ENCODE measurements at regions not wholly inside any gene's neighbourhood (a gene's known extent, or its start where the extent isn't known, plus 50 kb on each side); places are given as distances from the start of the nearest gene placed in this dataset.

DNA sequence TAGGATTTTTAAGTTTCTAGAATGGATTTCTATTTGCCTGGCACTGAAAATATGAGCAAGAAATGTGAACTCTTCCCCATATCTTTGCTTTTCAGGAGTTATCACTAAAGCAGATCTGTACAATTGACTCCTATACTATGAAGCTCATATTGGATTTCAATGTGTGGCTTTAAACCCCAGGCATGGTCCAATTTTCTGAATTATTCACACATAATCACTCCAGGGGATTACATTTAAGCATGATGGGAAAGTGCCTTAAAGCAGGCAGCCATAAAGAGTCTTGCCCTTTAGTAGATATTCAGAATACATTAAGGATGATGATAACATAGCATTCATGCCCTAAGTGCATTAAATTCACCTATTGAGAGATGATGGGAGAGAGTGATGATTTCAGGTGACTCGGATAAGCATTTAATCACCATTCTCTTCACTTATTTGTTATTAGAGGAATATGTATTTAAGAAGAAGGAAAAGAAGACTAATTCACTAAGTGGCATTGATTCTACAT, 331.8 kb upstream of the ROBO1 start:
- Histone ChIP-seq H3K36me3 (ENCODE audit: control insufficient read depth, insufficient read depth, low read length) (no peaks in the 10 kb centered on the region), H3K9me3 (ENCODE audit: control insufficient read depth in 2 of 2, low read length in 2 of 2) (no peaks in the 10 kb centered on the region), H3K4me1 (ENCODE audit: control insufficient read depth, insufficient read depth, low read length, poor library complexity, severe bottlenecking) (no peaks in the 10 kb centered on the region), H3K27me3 (ENCODE audit: control insufficient read depth, insufficient read depth, low read length) (no peaks in the 10 kb centered on the region), H3K4me3 (ENCODE audit: low read depth, low read length) (no peak overlapping the region), H3K27ac (ENCODE audit: insufficient read depth, low read length, poor library complexity, severe bottlenecking) (no peak overlapping the region)
- H3K36me3 Mint-ChIP-seq = no peaks in the 10 kb centered on the region
- H3K4me3 Mint-ChIP-seq = no peak overlapping the region
- H3K4me1 Mint-ChIP-seq = no peaks in the 10 kb centered on the region
- DNase-seq = no peak
- peaks cover 5 to 20% (median 9%) of the 10 kb centered on the region in 7 donors for H3K9me3 Mint-ChIP-seq
- no peaks in the 10 kb centered on the region for H3K27me3 Mint-ChIP-seq
- ATAC-seq (ENCODE audit: low read depth in 2 of 2) = no peak
- no peak overlapping the region for H3K27ac Mint-ChIP-seq

DNA sequence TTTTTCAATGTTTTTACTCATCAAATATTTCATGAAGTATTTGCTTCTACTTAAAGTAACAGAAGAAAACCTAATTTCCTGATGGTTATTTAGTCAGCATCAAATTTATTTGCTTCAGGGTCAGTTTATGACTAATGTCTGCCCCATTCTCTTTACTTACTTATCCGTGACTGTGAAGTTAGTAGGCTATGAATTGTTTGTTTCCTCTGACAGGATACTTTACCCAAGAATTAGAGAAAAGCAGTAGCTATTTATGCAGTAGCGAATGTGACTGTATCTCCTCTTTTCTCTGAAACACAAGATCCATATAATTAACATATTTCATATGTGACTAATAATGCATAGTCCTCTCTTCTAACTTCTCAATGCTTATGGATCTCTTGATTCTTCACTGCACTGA, 329.9 kb upstream of the ROBO1 start:
- no peak overlapping the region for H3K27ac Mint-ChIP-seq
- H3K9me3 Mint-ChIP-seq = peaks cover 3 to 14% (median 7%) of the 10 kb centered on the region in 7 donors
- no peaks in the 10 kb centered on the region for H3K27me3 ChIP-seq (ENCODE audit: control insufficient read depth, insufficient read depth, low read length)
- no peaks in the 10 kb centered on the region for H3K4me1 Mint-ChIP-seq
- ATAC-seq (ENCODE audit: low read depth in 2 of 2) (no peak), DNase-seq (no peak)
- H3K4me3 ChIP-seq (ENCODE audit: low read depth, low read length) = no peak overlapping the region
- no peaks in the 10 kb centered on the region for H3K27me3 Mint-ChIP-seq
- H3K4me3 Mint-ChIP-seq = no peak overlapping the region
- H3K27ac ChIP-seq (ENCODE audit: insufficient read depth, low read length, poor library complexity, severe bottlenecking) = no peak overlapping the region
- H3K4me1 ChIP-seq (ENCODE audit: control insufficient read depth, insufficient read depth, low read length, poor library complexity, severe bottlenecking) = no peaks in the 10 kb centered on the region
- no peaks in the 10 kb centered on the region for H3K9me3 ChIP-seq (ENCODE audit: control insufficient read depth in 2 of 2, low read length in 2 of 2)
- no peaks in the 10 kb centered on the region for H3K36me3 Mint-ChIP-seq
- H3K36me3 ChIP-seq (ENCODE audit: control insufficient read depth, insufficient read depth, low read length) = no peaks in the 10 kb centered on the region

DNA sequence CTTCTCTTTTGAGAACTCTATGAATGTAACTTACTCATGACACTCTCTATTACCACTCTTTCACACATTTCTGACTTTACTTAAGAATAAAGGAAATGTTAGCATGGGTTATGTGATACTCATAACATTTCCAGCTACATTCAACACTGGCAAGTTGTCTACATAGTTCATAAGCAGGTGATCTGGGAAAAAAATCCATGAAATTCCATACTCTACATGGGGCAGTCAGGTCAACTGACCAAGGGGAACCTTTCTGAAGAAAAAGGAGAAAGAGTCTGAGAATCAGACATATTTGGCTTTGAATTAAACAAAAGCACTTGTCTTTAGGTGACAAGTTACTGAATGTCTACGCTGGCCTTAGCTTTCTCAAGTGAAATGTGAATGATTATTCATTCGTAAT, 329.1 kb upstream of the ROBO1 start:
- no peak overlapping the region for H3K27ac Mint-ChIP-seq

DNA sequence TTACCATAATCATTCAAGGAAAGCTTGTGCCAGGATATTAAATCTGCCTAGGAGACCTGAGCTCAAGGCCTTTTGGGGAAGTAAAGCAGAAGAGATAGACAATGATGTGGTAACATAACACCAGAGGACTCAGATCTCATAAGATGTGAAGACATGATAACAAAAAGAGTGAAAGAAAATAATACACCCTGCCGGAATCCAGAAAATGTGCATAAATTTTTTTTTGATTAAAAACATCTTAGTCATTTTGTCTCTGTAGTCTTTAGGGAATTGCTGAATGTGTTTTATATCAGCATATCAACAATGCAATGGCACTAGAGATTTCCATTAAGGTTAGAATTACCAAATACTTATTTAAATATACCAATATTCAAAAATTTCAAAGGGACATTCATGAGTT, 326.8 kb upstream of the ROBO1 start:
- no peak overlapping the region for H3K27ac Mint-ChIP-seq
- H3K9me3 Mint-ChIP-seq = peaks cover 4 to 12% (median 4%) of the 10 kb centered on the region in 7 donors
- H3K36me3 ChIP-seq (ENCODE audit: control insufficient read depth, insufficient read depth, low read length) = no peaks in the 10 kb centered on the region
- no peaks in the 10 kb centered on the region for H3K4me1 Mint-ChIP-seq
- H3K27ac ChIP-seq (ENCODE audit: insufficient read depth, low read length, poor library complexity, severe bottlenecking) = no peak overlapping the region
- ATAC-seq (ENCODE audit: low read depth in 2 of 2) (no peak), DNase-seq (no peak)
- no peaks in the 10 kb centered on the region for H3K27me3 ChIP-seq (ENCODE audit: control insufficient read depth, insufficient read depth, low read length)
- H3K4me1 ChIP-seq (ENCODE audit: control insufficient read depth, insufficient read depth, low read length, poor library complexity, severe bottlenecking) = no peaks in the 10 kb centered on the region
- no peaks in the 10 kb centered on the region for H3K36me3 Mint-ChIP-seq
- no peak overlapping the region for H3K4me3 ChIP-seq (ENCODE audit: low read depth, low read length)
- no peaks in the 10 kb centered on the region for H3K27me3 Mint-ChIP-seq
- no peak overlapping the region for H3K4me3 Mint-ChIP-seq
- no peaks in the 10 kb centered on the region for H3K9me3 ChIP-seq (ENCODE audit: control insufficient read depth in 2 of 2, low read length in 2 of 2)

More for the DNA sequence above, 329.1 kb upstream of the ROBO1 start:
- H3K4me3 ChIP-seq (ENCODE audit: low read depth, low read length) = no peak overlapping the region
- no peak for DNase-seq
- no peaks in the 10 kb centered on the region for H3K36me3 ChIP-seq (ENCODE audit: control insufficient read depth, insufficient read depth, low read length)
- no peaks in the 10 kb centered on the region for H3K27me3 ChIP-seq (ENCODE audit: control insufficient read depth, insufficient read depth, low read length)
- no peak overlapping the region for H3K27ac ChIP-seq (ENCODE audit: insufficient read depth, low read length, poor library complexity, severe bottlenecking)
- Mint-ChIP-seq H3K4me3 (no peak overlapping the region), H3K4me1 (no peaks in the 10 kb centered on the region), H3K27me3 (no peaks in the 10 kb centered on the region), H3K9me3 (peaks cover 3 to 14% (median 7%) of the 10 kb centered on the region in 7 donors), H3K36me3 (no peaks in the 10 kb centered on the region)
- no peak for ATAC-seq (ENCODE audit: low read depth in 2 of 2)
- no peaks in the 10 kb centered on the region for H3K4me1 ChIP-seq (ENCODE audit: control insufficient read depth, insufficient read depth, low read length, poor library complexity, severe bottlenecking)
- H3K9me3 ChIP-seq (ENCODE audit: control insufficient read depth in 2 of 2, low read length in 2 of 2) = no peaks in the 10 kb centered on the region

DNA sequence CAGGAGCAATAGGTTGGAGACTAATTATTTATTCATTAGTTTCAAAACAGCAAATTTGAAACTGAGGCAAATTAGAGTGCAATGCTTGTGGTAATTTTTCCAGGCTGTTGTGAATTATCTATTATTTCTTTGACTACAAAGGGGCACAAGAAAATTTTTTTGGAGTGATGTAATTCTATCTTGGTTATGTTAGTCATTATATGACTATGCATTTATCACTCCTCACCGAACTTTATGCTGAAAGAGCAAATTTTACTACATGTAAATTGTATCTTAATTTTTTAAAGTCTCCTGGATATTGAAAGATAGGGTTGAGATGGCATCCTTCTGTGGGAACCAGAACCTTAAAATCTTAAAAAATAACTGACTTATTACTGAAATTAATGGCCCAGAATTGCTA, 320.0 kb upstream of the ROBO1 start:
- Mint-ChIP-seq H3K4me1 (no peaks in the 10 kb centered on the region), H3K36me3 (no peaks in the 10 kb centered on the region), H3K27ac (no peak overlapping the region), H3K4me3 (no peak overlapping the region), H3K9me3 (peaks cover 0 to 14% (median 3%) of the 10 kb centered on the region in 7 donors), H3K27me3 (no peaks in the 10 kb centered on the region)
- H3K36me3 ChIP-seq (ENCODE audit: control insufficient read depth, insufficient read depth, low read length) = no peaks in the 10 kb centered on the region
- no peaks in the 10 kb centered on the region for H3K4me1 ChIP-seq (ENCODE audit: control insufficient read depth, insufficient read depth, low read length, poor library complexity, severe bottlenecking)
- DNase-seq (no peak), ATAC-seq (ENCODE audit: low read depth in 2 of 2) (no peak)
- H3K27me3 ChIP-seq (ENCODE audit: control insufficient read depth, insufficient read depth, low read length) = no peaks in the 10 kb centered on the region
- peaks cover 0 to 5% of the 10 kb centered on the region in 2 experiments for H3K9me3 ChIP-seq (ENCODE audit: control insufficient read depth in 2 of 2, low read length in 2 of 2)
- H3K27ac ChIP-seq (ENCODE audit: insufficient read depth, low read length, poor library complexity, severe bottlenecking) = no peak overlapping the region
- no peak overlapping the region for H3K4me3 ChIP-seq (ENCODE audit: low read depth, low read length)

DNA sequence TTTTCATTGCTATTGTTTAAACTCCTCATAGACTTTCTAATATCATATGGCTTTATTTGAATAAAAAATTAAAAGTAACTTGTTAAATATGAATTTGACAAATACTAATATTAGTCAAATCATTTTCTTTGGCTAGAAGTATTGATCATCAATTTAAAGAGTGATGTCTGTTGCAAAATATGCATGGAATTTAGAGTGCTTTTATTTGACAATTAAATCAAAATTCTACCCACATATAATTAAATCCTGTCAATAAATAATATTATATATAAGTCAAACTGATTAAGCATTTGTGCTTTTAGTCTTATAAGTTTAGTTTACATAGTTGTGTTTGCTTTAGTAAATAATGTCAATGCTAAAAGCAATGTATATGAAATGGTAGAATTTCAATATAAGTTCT, 318.6 kb upstream of the ROBO1 start:
- Histone ChIP-seq H3K27ac (ENCODE audit: insufficient read depth, low read length, poor library complexity, severe bottlenecking) (no peak overlapping the region), H3K36me3 (ENCODE audit: control insufficient read depth, insufficient read depth, low read length) (no peaks in the 10 kb centered on the region), H3K9me3 (ENCODE audit: control insufficient read depth in 2 of 2, low read length in 2 of 2) (peaks cover 0 to 5% of the 10 kb centered on the region in 2 experiments), H3K4me3 (ENCODE audit: low read depth, low read length) (no peak overlapping the region), H3K4me1 (ENCODE audit: control insufficient read depth, insufficient read depth, low read length, poor library complexity, severe bottlenecking) (no peaks in the 10 kb centered on the region), H3K27me3 (ENCODE audit: control insufficient read depth, insufficient read depth, low read length) (no peaks in the 10 kb centered on the region)
- DNase-seq = no peak
- Mint-ChIP-seq H3K4me3 (no peak overlapping the region), H3K27me3 (no peaks in the 10 kb centered on the region), H3K4me1 (no peaks in the 10 kb centered on the region), H3K9me3 (peaks cover 0 to 17% (median 4%) of the 10 kb centered on the region in 7 donors), H3K36me3 (no peaks in the 10 kb centered on the region), H3K27ac (no peak overlapping the region)
- no peak for ATAC-seq (ENCODE audit: low read depth in 2 of 2)

DNA sequence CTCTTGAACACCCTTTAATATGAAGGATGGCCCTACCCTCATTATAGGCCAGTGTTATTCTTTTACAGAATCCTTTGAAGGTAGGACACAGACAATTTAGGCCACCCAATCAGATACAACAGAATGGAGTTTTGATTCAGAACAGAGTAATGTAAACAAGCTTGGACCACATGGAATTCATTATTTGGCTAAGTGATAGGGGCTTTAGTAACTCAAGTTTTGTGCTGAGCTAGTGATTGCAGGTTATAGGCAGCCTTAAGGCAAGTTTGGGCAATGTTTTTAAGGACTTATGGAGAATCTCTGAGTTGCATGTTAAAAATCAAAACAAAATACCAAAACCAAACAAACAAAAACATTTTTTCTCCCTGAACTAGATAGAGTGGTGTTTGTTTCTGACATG, 312.1 kb upstream of the ROBO1 start:
- ATAC-seq (ENCODE audit: low read depth in 2 of 2) (no peak), DNase-seq (no peak)
- Histone ChIP-seq H3K9me3 (ENCODE audit: control insufficient read depth in 2 of 2, low read length in 2 of 2) (peaks cover 3 to 6% of the 10 kb centered on the region in 2 experiments), H3K27me3 (ENCODE audit: control insufficient read depth, insufficient read depth, low read length) (no peaks in the 10 kb centered on the region), H3K4me1 (ENCODE audit: control insufficient read depth, insufficient read depth, low read length, poor library complexity, severe bottlenecking) (no peaks in the 10 kb centered on the region), H3K27ac (ENCODE audit: insufficient read depth, low read length, poor library complexity, severe bottlenecking) (no peak overlapping the region), H3K4me3 (ENCODE audit: low read depth, low read length) (no peak overlapping the region), H3K36me3 (ENCODE audit: control insufficient read depth, insufficient read depth, low read length) (no peaks in the 10 kb centered on the region)
- H3K36me3 Mint-ChIP-seq = no peaks in the 10 kb centered on the region
- no peaks in the 10 kb centered on the region for H3K27me3 Mint-ChIP-seq
- no peaks in the 10 kb centered on the region for H3K4me1 Mint-ChIP-seq
- peaks cover 1 to 41% (median 9%) of the 10 kb centered on the region in 7 donors for H3K9me3 Mint-ChIP-seq
- H3K4me3 Mint-ChIP-seq = no peak overlapping the region
- H3K27ac Mint-ChIP-seq = no peak overlapping the region

DNA sequence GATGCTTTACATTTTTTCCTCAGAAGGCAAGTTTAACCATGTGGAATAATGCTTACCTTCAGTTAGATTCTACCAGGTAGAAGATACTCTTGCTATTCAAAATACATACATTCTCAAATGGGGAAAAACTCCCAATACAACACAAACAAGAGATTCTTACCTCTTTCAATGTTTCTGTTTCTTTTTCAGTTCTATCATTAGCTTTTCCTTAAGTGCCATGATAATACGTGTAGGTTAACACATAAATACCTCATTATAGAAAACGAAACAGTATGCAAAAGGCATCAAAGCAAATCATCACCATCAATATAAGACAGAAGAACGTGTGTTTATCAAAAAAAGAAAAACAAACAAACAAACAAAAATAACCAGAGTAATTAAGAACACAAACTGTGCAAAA, 300.7 kb upstream of the ROBO1 start:
- Histone ChIP-seq H3K27ac (ENCODE audit: insufficient read depth, low read length, poor library complexity, severe bottlenecking) (no peak overlapping the region), H3K4me3 (ENCODE audit: low read depth, low read length) (no peak overlapping the region), H3K9me3 (ENCODE audit: control insufficient read depth in 2 of 2, low read length in 2 of 2) (peaks cover 5 to 13% of the 10 kb centered on the region in 2 experiments), H3K36me3 (ENCODE audit: control insufficient read depth, insufficient read depth, low read length) (no peaks in the 10 kb centered on the region), H3K27me3 (ENCODE audit: control insufficient read depth, insufficient read depth, low read length) (no peaks in the 10 kb centered on the region), H3K4me1 (ENCODE audit: control insufficient read depth, insufficient read depth, low read length, poor library complexity, severe bottlenecking) (no peaks in the 10 kb centered on the region)
- no peak for ATAC-seq (ENCODE audit: low read depth in 2 of 2)
- Mint-ChIP-seq H3K27ac (no peak overlapping the region), H3K27me3 (no peaks in the 10 kb centered on the region), H3K4me3 (no peak overlapping the region), H3K36me3 (no peaks in the 10 kb centered on the region), H3K4me1 (no peaks in the 10 kb centered on the region), H3K9me3 (peaks cover 2 to 18% (median 6%) of the 10 kb centered on the region in 7 donors)
- no peak for DNase-seq
